ENCODE measurements at regions not wholly inside any gene's neighbourhood (a gene's known extent, or its start where the extent isn't known, plus 50 kb on each side); places are given as distances from the start of the nearest gene placed in this dataset.

DNA sequence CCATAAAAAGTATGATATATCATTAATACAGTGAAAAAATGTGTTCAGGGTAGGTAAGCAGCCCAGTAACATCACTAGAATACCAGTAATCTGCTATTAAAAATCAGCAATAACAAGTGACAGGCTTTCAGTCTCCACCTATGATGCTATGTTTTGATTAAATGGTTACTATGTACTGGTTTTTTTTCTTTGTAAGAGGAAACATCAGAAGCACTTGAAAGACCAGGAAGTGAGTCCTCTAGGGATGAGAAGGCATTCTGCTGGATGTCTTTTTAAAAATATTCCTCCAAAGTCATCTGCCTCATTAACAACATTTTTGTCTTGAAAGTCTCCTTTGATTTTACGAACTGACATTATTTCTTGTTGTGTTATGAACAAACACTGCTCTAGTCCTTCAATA is 136.0 kb upstream of the FAM98A start:
- TF ChIP-seq, protein P1, sequence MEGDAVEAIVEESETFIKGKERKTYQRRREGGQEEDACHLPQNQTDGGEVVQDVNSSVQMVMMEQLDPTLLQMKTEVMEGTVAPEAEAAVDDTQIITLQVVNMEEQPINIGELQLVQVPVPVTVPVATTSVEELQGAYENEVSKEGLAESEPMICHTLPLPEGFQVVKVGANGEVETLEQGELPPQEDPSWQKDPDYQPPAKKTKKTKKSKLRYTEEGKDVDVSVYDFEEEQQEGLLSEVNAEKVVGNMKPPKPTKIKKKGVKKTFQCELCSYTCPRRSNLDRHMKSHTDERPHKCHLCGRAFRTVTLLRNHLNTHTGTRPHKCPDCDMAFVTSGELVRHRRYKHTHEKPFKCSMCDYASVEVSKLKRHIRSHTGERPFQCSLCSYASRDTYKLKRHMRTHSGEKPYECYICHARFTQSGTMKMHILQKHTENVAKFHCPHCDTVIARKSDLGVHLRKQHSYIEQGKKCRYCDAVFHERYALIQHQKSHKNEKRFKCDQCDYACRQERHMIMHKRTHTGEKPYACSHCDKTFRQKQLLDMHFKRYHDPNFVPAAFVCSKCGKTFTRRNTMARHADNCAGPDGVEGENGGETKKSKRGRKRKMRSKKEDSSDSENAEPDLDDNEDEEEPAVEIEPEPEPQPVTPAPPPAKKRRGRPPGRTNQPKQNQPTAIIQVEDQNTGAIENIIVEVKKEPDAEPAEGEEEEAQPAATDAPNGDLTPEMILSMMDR (IDR thresholded peaks at IDR 0.05): no peak
- TF ChIP-seq POLR2A (IDR thresholded peaks at IDR 0.05): no peak
